ENCODE measurements at regions not wholly inside any gene's neighbourhood (a gene's known extent, or its start where the extent isn't known, plus 50 kb on each side); places are given as distances from the start of the nearest gene placed in this dataset.

DNA sequence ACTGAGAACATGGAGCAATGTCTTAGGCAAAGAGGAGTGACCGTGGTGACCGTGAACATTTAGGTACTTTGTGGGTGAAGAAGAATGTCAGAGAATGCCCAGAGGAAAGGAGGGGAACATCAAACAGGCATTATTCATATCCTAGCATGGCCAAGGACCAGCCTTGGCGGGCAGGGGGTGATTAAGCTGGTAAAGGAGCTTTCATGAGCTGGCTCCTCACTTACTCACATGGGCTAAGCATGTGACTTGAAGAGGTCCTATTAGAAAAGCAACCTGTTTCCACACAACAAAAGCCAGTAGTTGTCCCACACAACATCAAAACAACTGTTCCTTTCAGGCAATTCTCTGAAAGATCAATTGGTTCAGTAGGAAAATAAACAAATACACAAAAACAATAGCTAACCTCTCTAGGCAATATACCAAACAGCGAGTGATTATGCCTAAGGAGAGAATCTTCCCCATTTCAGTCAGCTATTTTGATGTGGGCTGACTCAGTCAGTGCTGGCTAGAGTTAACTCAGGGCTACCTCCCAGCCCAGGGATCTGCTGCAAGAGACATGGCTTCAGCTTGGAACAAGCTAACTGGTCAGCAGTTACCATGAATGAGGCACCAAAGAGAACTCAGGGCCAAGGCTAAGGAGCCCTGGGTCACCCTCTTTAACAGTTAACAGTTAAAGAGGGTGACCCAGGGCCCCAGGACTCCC lies 283.5 kb downstream of the ARHGAP12 start:
- H3K4me3 ChIP-seq (ENCODE audit: low read depth in 1 of 3, low read length in 3 of 3) = no peak overlapping the region
- H3K9ac ChIP-seq (ENCODE audit: low read depth in 1 of 2, low read length in 2 of 2) = no peak overlapping the region
- H3K36me3 ChIP-seq (ENCODE audit: control insufficient read depth in 4 of 4, insufficient read depth in 3 of 4, low read depth in 1 of 4, low read length in 3 of 4) = no peaks in the 10 kb centered on the region
- H3K9me3 ChIP-seq (ENCODE audit: control insufficient read depth in 4 of 4, low read length in 3 of 4) = no peaks in the 10 kb centered on the region
- TF ChIP-seq, protein P1, sequence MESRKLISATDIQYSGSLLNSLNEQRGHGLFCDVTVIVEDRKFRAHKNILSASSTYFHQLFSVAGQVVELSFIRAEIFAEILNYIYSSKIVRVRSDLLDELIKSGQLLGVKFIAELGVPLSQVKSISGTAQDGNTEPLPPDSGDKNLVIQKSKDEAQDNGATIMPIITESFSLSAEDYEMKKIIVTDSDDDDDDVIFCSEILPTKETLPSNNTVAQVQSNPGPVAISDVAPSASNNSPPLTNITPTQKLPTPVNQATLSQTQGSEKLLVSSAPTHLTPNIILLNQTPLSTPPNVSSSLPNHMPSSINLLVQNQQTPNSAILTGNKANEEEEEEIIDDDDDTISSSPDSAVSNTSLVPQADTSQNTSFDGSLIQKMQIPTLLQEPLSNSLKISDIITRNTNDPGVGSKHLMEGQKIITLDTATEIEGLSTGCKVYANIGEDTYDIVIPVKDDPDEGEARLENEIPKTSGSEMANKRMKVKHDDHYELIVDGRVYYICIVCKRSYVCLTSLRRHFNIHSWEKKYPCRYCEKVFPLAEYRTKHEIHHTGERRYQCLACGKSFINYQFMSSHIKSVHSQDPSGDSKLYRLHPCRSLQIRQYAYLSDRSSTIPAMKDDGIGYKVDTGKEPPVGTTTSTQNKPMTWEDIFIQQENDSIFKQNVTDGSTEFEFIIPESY (IDR thresholded peaks at IDR 0.05) = no peak
- TF ChIP-seq YY1 (IDR thresholded peaks at IDR 0.05) (no peak), HNF4A (conservative IDR thresholded peaks at IDR 0.05) (no peak), JUND (IDR thresholded peaks at IDR 0.05) (no peak), FOXA2 (IDR thresholded peaks at IDR 0.05) (no peak), NR2F2 (IDR thresholded peaks at IDR 0.05) (no peak), SP1 (IDR thresholded peaks at IDR 0.05) (no peak), RAD21 (IDR thresholded peaks at IDR 0.05) (no peak), TAF1 (conservative IDR thresholded peaks at IDR 0.05) (no peak), FOXA1 (IDR thresholded peaks at IDR 0.05) (no peak), RXRA (IDR thresholded peaks at IDR 0.05) (no peak)
- TF ChIP-seq, protein P2, sequence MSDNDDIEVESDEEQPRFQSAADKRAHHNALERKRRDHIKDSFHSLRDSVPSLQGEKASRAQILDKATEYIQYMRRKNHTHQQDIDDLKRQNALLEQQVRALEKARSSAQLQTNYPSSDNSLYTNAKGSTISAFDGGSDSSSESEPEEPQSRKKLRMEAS (IDR thresholded peaks at IDR 0.05) = no peak
- TF ChIP-seq, protein P3, sequence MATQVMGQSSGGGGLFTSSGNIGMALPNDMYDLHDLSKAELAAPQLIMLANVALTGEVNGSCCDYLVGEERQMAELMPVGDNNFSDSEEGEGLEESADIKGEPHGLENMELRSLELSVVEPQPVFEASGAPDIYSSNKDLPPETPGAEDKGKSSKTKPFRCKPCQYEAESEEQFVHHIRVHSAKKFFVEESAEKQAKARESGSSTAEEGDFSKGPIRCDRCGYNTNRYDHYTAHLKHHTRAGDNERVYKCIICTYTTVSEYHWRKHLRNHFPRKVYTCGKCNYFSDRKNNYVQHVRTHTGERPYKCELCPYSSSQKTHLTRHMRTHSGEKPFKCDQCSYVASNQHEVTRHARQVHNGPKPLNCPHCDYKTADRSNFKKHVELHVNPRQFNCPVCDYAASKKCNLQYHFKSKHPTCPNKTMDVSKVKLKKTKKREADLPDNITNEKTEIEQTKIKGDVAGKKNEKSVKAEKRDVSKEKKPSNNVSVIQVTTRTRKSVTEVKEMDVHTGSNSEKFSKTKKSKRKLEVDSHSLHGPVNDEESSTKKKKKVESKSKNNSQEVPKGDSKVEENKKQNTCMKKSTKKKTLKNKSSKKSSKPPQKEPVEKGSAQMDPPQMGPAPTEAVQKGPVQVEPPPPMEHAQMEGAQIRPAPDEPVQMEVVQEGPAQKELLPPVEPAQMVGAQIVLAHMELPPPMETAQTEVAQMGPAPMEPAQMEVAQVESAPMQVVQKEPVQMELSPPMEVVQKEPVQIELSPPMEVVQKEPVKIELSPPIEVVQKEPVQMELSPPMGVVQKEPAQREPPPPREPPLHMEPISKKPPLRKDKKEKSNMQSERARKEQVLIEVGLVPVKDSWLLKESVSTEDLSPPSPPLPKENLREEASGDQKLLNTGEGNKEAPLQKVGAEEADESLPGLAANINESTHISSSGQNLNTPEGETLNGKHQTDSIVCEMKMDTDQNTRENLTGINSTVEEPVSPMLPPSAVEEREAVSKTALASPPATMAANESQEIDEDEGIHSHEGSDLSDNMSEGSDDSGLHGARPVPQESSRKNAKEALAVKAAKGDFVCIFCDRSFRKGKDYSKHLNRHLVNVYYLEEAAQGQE (IDR thresholded peaks at IDR 0.05) = no peak
- TF ChIP-seq, protein P4, sequence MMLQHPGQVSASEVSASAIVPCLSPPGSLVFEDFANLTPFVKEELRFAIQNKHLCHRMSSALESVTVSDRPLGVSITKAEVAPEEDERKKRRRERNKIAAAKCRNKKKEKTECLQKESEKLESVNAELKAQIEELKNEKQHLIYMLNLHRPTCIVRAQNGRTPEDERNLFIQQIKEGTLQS (IDR thresholded peaks at IDR 0.05) = no peak
- H3K27ac ChIP-seq (ENCODE audit: low read depth in 1 of 2, low read length in 2 of 2) = no peak overlapping the region
- no peaks in the 10 kb centered on the region for H3K27me3 ChIP-seq (ENCODE audit: control insufficient read depth in 4 of 4, insufficient read depth in 4 of 4, low read length in 3 of 4)
- WGBS = 94% methylated on average over 4 of the region's 4 CpGs
- no peak for DNase-seq (ENCODE audit: low spot score)
- no peaks in the 10 kb centered on the region for H3K4me1 ChIP-seq (ENCODE audit: control insufficient read depth in 4 of 4, insufficient read depth in 4 of 4, low read length in 3 of 4)

DNA sequence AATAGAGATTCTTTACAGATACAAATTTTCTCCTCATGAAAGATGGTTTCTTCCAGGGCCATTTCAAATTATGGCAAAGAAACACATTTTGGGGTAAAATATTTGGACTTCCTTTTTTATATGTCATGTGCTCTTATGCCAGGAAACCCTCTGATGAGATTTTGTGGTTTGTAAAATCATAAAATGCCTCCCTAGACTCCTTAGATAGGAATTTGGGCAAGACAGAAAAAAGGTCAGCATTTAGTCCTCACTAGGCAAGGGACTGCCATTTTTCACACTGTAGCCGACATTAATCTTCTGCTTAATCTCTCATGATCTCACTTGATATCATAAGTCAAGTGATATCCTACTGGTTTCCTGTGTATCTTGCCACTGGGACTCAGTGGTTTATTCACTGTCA lies 286.4 kb downstream of the ARHGAP12 start:
- WGBS = 95% methylated on average over 1 of the region's 1 CpG
- H3K4me3 ChIP-seq (ENCODE audit: low read depth in 1 of 3, low read length in 3 of 3) = no peak overlapping the region
- no peak overlapping the region for H3K9ac ChIP-seq (ENCODE audit: low read depth in 1 of 2, low read length in 2 of 2)
- no peaks in the 10 kb centered on the region for H3K9me3 ChIP-seq (ENCODE audit: control insufficient read depth in 4 of 4, low read length in 3 of 4)
- TF ChIP-seq, protein P1 (IDR thresholded peaks at IDR 0.05) = no peak
- TF ChIP-seq RAD21 (IDR thresholded peaks at IDR 0.05) (no peak), EGR1 (IDR thresholded peaks at IDR 0.05; ENCODE audit: low read depth in 2 of 2) (no peak), NR2F2 (IDR thresholded peaks at IDR 0.05) (no peak)
- TF ChIP-seq, protein P4 (IDR thresholded peaks at IDR 0.05) = no peak
- H3K4me1 ChIP-seq (ENCODE audit: control insufficient read depth in 4 of 4, insufficient read depth in 4 of 4, low read length in 3 of 4) = no peaks in the 10 kb centered on the region
- H3K27ac ChIP-seq (ENCODE audit: low read depth in 1 of 2, low read length in 2 of 2) = no peak overlapping the region
- no peaks in the 10 kb centered on the region for H3K36me3 ChIP-seq (ENCODE audit: control insufficient read depth in 4 of 4, insufficient read depth in 3 of 4, low read depth in 1 of 4, low read length in 3 of 4)
- DNase-seq (ENCODE audit: low spot score) = no peak
- no peaks in the 10 kb centered on the region for H3K27me3 ChIP-seq (ENCODE audit: control insufficient read depth in 4 of 4, insufficient read depth in 4 of 4, low read length in 3 of 4)
